ENCODE measurements at regions not wholly inside any gene's neighbourhood (a gene's known extent, or its start where the extent isn't known, plus 50 kb on each side); places are given as distances from the start of the nearest gene placed in this dataset.

DNA sequence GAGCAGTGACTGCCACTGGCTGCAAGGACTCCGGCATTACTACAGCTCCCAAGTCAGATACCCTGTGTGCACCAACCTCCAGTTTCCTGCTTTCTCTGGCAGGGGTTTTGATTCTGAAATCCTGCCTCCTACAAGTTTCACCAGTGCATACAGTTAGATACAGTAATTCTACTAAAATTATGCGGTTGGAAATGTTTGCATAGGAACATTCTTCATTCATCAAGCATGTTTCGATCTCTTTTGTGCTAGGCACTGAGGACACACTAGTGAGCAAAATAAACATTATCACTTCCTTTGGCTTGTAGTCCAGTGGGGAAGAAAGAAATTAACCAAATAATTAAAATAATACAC is 152.2 kb downstream of the TMEM167A start:
- no peaks in the 10 kb centered on the region for H3K4me1 ChIP-seq
- no peaks in the 10 kb centered on the region for H3K27me3 ChIP-seq
- H3K27ac ChIP-seq: no peak overlapping the region
- no peak for DNase-seq
- H3K4me3 ChIP-seq: no peak overlapping the region
- TF ChIP-seq EP300 (IDR thresholded peaks at IDR 0.05; ENCODE audit: low read depth) (no peak), POLR2A (IDR thresholded peaks at IDR 0.05) (no peak), POLR2AphosphoS5 (IDR thresholded peaks at IDR 0.05) (no peak)
- TF ChIP-seq, protein P1, sequence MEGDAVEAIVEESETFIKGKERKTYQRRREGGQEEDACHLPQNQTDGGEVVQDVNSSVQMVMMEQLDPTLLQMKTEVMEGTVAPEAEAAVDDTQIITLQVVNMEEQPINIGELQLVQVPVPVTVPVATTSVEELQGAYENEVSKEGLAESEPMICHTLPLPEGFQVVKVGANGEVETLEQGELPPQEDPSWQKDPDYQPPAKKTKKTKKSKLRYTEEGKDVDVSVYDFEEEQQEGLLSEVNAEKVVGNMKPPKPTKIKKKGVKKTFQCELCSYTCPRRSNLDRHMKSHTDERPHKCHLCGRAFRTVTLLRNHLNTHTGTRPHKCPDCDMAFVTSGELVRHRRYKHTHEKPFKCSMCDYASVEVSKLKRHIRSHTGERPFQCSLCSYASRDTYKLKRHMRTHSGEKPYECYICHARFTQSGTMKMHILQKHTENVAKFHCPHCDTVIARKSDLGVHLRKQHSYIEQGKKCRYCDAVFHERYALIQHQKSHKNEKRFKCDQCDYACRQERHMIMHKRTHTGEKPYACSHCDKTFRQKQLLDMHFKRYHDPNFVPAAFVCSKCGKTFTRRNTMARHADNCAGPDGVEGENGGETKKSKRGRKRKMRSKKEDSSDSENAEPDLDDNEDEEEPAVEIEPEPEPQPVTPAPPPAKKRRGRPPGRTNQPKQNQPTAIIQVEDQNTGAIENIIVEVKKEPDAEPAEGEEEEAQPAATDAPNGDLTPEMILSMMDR (IDR thresholded peaks at IDR 0.05): no peak
- 75 to 79% methylated on average over 3 of the region's 3 CpGs for WGBS, 2 donors (ENCODE audit: low coverage in 1 of 2)
- no peaks in the 10 kb centered on the region for H3K36me3 ChIP-seq
- intact Hi-C loops (cut with DNase I; ENCODE audit: low total_unique reads) (no loop called here), in situ Hi-C loops (cut with MboI; ENCODE audit: low pct_ligation_motif_present in 1 of 4, low pct_unique_long_range_greater_than_20kb in 1 of 4, low sequenced_read_pairs in 3 of 4) (no loop called here)
- no peaks in the 10 kb centered on the region for H3K9me3 ChIP-seq

DNA sequence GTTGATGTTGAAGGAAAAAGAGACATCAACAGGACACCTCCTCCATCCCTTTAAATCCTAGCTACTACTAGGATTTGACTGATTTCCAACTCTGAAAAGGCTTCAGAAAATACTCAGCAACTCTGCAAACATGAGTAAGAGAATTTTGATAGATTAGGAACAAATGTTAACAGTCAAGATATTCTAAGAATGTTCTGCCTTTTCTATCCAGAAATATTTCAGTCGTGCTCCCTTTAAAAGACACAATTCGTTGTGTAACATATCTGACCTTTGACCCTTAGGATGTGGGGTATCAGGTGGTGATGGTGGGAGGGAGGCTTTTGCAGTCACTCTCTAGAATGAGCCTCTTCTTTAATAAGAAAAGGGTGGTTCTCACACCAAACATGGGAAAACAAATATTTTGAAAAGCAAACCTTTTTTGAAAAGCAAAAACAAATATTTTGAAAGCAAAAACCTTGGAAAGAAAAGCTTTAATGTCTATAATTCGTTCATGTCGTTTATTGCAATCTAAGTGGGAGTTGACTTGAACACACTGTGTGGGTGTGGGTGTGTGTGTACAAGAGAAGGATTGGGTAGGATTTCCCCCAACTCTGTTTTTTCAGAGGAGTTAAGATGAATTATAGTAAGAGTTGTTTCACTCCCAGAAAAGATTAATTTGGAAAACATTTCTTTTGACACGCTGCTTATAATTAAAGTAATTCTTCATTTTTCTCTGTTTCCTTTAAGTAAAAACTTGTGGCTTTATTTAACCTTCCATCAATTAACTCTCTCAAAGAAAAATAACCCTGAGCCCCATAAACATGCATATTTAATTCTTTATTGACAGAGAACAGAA is 152.8 kb downstream of the TMEM167A start:
- no peaks in the 10 kb centered on the region for H3K36me3 ChIP-seq
- no peak overlapping the region for H3K4me3 ChIP-seq
- no peaks in the 10 kb centered on the region for H3K27me3 ChIP-seq
- WGBS, 2 donors (ENCODE audit: low coverage in 1 of 2): 54 to 57% methylated on average over 5 of the region's 5 CpGs
- TF ChIP-seq POLR2A (IDR thresholded peaks at IDR 0.05) (no peak), EP300 (IDR thresholded peaks at IDR 0.05; ENCODE audit: low read depth) (no peak), POLR2AphosphoS5 (IDR thresholded peaks at IDR 0.05) (no peak)
- TF ChIP-seq, protein P1 (IDR thresholded peaks at IDR 0.05): no peak
- H3K9me3 ChIP-seq: no peaks in the 10 kb centered on the region
- H3K4me1 ChIP-seq: no peaks in the 10 kb centered on the region
- no peak for DNase-seq
- intact Hi-C loops (cut with DNase I; ENCODE audit: low total_unique reads) (no loop called here), in situ Hi-C loops (cut with MboI; ENCODE audit: low pct_ligation_motif_present in 1 of 4, low pct_unique_long_range_greater_than_20kb in 1 of 4, low sequenced_read_pairs in 3 of 4) (no loop called here)
- H3K27ac ChIP-seq: no peak overlapping the region

DNA sequence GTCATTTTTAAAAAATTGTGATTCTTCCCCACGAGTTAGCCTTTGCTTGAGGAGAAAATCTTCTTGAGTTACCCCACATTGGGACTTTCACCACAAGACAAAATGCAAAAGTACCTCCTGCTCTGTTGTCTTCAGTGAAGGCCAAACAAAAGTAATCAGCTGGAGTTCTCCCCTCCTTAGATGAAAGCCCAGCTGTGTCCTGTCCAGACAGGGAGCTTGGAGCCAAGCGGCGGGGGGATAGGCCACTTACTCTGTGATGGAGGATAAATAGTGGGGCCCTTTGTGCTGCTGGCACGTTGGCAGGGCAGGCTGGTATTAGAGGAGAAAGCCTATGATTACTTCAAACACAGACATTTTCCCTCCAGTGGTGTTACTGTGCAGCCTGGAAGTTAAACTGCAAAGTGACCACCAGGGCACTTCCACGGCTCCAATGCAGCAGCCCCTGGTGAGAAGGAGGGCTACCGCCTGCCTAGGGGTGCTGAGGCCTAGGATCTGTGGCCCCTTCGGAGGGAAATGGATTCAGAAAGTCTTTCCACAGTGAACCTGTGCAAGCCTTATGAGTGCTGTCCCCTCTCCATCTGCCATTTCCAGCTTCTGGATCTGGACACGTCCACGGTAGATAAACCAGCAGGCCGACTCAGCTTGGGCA is 155.0 kb downstream of the TMEM167A start:
- Histone ChIP-seq H3K4me3 (no peak overlapping the region), H3K9me3 (no peaks in the 10 kb centered on the region), H3K27ac (no peak overlapping the region), H3K4me1 (no peaks in the 10 kb centered on the region), H3K27me3 (no peaks in the 10 kb centered on the region), H3K36me3 (no peaks in the 10 kb centered on the region)
- 74 to 75% methylated on average over 3 to 10 of the region's 10 CpGs for WGBS, 2 donors (ENCODE audit: low coverage in 1 of 2)
- TF ChIP-seq POLR2AphosphoS5 (IDR thresholded peaks at IDR 0.05) (no peak), POLR2A (IDR thresholded peaks at IDR 0.05) (no peak), EP300 (IDR thresholded peaks at IDR 0.05; ENCODE audit: low read depth) (no peak)
- TF ChIP-seq, protein P1 (IDR thresholded peaks at IDR 0.05): no peak
- intact Hi-C loops (cut with DNase I; ENCODE audit: low total_unique reads) (no loop called here), in situ Hi-C loops (cut with MboI; ENCODE audit: low pct_ligation_motif_present in 1 of 4, low pct_unique_long_range_greater_than_20kb in 1 of 4, low sequenced_read_pairs in 3 of 4) (no loop called here)
- no peak for DNase-seq

DNA sequence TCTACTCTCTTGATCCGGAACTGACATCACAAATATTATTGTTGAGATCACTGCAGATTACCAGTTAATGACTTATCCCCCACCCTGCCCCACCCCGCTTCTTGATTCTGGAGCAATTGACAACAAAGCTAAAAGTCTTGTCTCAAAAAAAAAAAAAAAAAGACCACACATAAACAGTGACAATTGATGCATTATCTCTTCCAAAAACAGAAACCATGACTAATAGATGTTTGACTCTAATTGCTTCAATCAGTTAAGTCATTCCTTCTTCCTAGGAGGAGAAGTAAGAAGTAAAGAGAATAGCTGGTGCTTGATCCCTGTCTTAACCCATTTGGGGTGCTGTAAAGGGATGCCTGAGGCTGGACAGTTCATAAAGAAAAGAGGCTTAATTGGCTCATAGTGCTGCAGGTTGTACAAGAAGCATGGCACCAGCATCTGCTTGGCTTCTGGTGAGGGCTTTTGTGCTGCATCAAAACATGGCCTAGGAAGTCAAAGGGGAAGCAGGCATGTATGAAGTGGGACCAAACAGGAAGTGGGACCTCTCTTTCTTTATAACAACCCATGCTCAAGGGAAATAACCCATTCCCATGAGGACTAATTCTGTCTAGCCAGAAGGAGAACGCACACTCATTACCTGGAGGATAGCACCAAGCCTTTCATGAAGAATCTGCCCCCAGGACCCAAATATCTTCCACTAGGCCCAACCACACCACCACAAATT is 158.7 kb downstream of the TMEM167A start:
- in situ Hi-C loops (cut with MboI; ENCODE audit: low pct_ligation_motif_present in 1 of 4, low pct_unique_long_range_greater_than_20kb in 1 of 4, low sequenced_read_pairs in 3 of 4) (no loop called here), intact Hi-C loops (cut with DNase I; ENCODE audit: low total_unique reads) (no loop called here)
- Histone ChIP-seq H3K9me3 (peaks cover 0 to 9% of the 10 kb centered on the region in 2 donors), H3K27me3 (no peaks in the 10 kb centered on the region), H3K4me1 (no peaks in the 10 kb centered on the region), H3K4me3 (no peak overlapping the region), H3K36me3 (no peaks in the 10 kb centered on the region), H3K27ac (no peak overlapping the region)
- no peak for DNase-seq
- no peak for TF ChIP-seq EP300 (IDR thresholded peaks at IDR 0.05; ENCODE audit: low read depth)
- no peak for TF ChIP-seq POLR2AphosphoS5 (IDR thresholded peaks at IDR 0.05)
- TF ChIP-seq POLR2A (IDR thresholded peaks at IDR 0.05): no peak
- TF ChIP-seq, protein P1 (IDR thresholded peaks at IDR 0.05): no peak
- WGBS, 2 donors (ENCODE audit: low coverage in 1 of 2): 75 to 79% methylated on average over 2 to 3 of the region's 3 CpGs

All from transverse colon (tissue), 4 donors.